Activated T-helper 1 cell treated with anti-CD3 and anti-CD28 coated beads, Interleukin-12 subunit alpha, Interleukin-12 subunit beta, Interleukin-2, Interleukin-4 antibody, amounts not matched to agents 30 ng/mL and 10 ng/mL and 1 ng/mL, durations not matched to agents 14 hours and 24 hours and 36 hours (primary cell): ENCODE measurements at regions not wholly inside any gene's neighbourhood (a gene's known extent, or its start where the extent isn't known, plus 50 kb on each side); places are given as distances from the start of the nearest gene placed in this dataset.
"Not testable (repeated sequence)": the region's sequence is repeated elsewhere in the genome, so short reads cannot be mapped to it uniquely, and the experiment has no call there.

ENCODE experiments used
- DNase-seq: peaks from one replicate; pipeline ENCODE4 v3.0.0; 2021; ENCODE audit warnings: low spot score
- H3K27ac Mint-ChIP-seq: one replicate; pipeline ENCODE4 v1.8.0; 2021; ENCODE audit warnings: mild to moderate bottlenecking, mixed read lengths
- H3K27me3 Mint-ChIP-seq: one replicate; pipeline ENCODE4 v1.8.0; 2022; ENCODE audit warnings: mild to moderate bottlenecking, moderate library complexity, mixed read lengths; ENCODE audit not compliant: insufficient read depth
- H3K36me3 Mint-ChIP-seq: one replicate; pipeline ENCODE4 v1.8.0; 2021; ENCODE audit warnings: low read depth, mixed read lengths
- H3K4me1 Mint-ChIP-seq: one replicate; pipeline ENCODE4 v1.8.0; 2021; ENCODE audit warnings: low read depth, mixed read lengths
- H3K4me3 Mint-ChIP-seq: one replicate; pipeline ENCODE4 v1.8.0; 2021; ENCODE audit warnings: mild to moderate bottlenecking, moderate library complexity, mixed read lengths
- H3K9me3 Mint-ChIP-seq: one replicate; pipeline ENCODE4 v1.8.0; 2021; ENCODE audit warnings: mixed read lengths
- intact Hi-C: fragments of 100-400 bp; cut with micrococcal nuclease; formaldehyde crosslinking; loops from one replicate; pipeline ENCODE4 v1.15.1; 2024

DNA sequence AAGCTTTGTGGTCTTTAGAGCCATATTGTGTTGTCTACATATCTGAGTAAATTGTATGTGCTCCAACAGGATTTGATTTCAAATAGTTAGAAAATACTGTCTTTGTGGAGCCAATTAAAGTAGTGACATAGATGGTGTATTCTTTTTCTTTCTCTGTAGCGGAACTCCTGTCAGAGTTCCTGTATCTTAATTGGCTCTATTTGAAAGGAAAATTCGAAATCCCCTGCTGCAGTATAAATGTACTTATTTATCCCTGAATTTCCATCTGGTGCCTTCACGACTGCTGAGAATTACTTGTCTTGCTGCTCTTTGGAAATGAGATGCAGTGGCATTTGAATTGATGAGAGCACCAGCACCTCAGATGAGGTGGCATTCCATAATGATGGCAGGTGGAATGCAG, 546.7 kb upstream of the SGCD start:
- intact Hi-C loops = no loop called here
- Mint-ChIP-seq H3K9me3 (no peaks in the 10 kb centered on the region), H3K36me3 (no peaks in the 10 kb centered on the region), H3K4me1 (no peaks in the 10 kb centered on the region), H3K4me3 (no peak overlapping the region), H3K27ac (no peak overlapping the region), H3K27me3 (peaks cover 2% of the 10 kb centered on the region)
- DNase-seq = no peak

DNA sequence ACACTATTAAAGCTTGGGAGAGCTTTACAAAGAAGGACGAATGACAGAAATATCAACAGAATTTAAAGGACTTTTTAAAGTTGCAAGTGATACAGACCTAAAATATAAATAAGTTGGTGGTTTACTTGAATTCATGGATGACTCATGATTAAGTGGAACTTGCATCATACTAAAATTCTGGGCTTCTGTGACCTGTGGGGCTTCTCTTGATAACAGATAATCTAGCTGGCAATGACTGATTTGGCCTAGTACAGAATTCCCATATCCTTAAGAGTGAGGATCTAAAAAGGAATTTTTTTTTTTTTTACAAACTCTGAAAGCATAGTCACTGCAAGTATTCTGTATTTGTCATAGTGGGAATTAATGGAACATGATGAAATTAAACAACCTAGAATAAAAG, 543.7 kb upstream of the SGCD start:
- H3K9me3 Mint-ChIP-seq = no peaks in the 10 kb centered on the region
- no peaks in the 10 kb centered on the region for H3K4me1 Mint-ChIP-seq

DNA sequence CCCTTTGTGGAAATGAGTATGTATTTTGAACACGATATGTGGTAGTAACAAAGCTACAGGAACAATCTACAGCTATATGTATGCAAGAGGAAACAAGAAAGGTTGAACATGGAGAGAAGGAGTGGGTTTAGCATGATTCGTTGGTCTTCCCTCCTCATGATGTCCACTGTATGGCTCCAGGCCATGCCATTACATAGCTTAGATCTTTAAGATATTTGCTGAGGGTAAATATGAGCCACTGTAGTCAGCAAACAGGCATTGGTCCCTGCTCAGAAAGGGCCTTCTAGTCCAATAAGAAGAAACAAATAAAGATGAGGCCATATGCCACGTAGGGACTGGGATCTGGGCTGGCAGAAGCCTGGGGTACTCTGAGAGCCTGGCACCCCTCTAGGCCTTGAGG, 543.2 kb upstream of the SGCD start:
- no peak for DNase-seq

More for the DNA sequence above, 543.7 kb upstream of the SGCD start:
- Mint-ChIP-seq H3K27ac (no peak overlapping the region), H3K36me3 (no peaks in the 10 kb centered on the region), H3K27me3 (no peaks in the 10 kb centered on the region), H3K4me3 (no peak overlapping the region)
- intact Hi-C loops = no loop called here
- no peak for DNase-seq

DNA sequence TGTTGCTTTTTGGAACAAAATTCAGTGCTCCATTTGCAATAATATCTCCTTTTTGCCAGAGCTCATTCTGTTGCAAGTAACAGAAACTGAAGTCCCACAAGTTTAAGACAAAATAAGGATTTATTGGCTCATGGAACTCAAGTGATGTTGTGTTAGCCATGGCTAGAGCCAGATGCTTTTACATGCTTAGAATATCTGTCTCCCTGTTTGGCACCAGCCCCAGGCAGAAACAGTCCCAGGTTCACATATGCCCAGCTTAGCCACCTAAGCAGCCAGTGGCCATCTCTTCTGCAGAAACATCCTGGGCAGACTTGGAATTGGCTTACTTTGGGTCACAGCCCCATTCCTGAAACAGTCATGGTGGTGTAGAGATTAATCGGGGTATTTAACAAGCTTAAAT, 540.9 kb upstream of the SGCD start:
- DNase-seq = no peak
- Mint-ChIP-seq H3K27ac (no peak overlapping the region), H3K36me3 (no peaks in the 10 kb centered on the region), H3K9me3 (no peaks in the 10 kb centered on the region), H3K4me1 (no peaks in the 10 kb centered on the region), H3K4me3 (no peak overlapping the region), H3K27me3 (no peaks in the 10 kb centered on the region)
- intact Hi-C loops = no loop called here

More for the DNA sequence above, 543.2 kb upstream of the SGCD start:
- Mint-ChIP-seq H3K9me3 (no peaks in the 10 kb centered on the region), H3K4me3 (no peak overlapping the region), H3K27me3 (no peaks in the 10 kb centered on the region), H3K36me3 (no peaks in the 10 kb centered on the region), H3K4me1 (no peaks in the 10 kb centered on the region), H3K27ac (no peak overlapping the region)
- intact Hi-C loops = no loop called here

DNA sequence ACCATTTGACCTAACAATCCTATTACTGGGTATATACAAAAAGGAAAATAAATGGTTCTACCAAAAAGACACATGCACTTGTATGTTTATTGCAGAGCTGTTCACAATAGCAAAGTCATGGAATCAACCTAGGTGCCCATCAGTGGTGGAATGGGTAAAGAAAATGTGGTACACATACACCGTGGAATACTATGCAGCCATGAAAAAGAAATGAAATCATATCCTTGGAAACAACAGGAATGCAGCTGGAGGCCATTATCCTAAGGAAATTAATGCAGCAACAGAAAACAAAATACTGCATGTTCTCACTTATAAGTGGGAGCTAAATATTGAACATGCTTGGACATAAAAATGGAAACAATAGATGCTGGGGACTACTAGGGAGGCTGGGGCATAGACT, 534.1 kb upstream of the SGCD start:
- intact Hi-C loops = no loop called here
- no peak for DNase-seq
- Mint-ChIP-seq H3K9me3 (peaks cover 24% of the 10 kb centered on the region), H3K4me1 (no peaks in the 10 kb centered on the region), H3K4me3 (no peak overlapping the region), H3K27ac (no peak overlapping the region), H3K36me3 (no peaks in the 10 kb centered on the region), H3K27me3 (no peaks in the 10 kb centered on the region)

DNA sequence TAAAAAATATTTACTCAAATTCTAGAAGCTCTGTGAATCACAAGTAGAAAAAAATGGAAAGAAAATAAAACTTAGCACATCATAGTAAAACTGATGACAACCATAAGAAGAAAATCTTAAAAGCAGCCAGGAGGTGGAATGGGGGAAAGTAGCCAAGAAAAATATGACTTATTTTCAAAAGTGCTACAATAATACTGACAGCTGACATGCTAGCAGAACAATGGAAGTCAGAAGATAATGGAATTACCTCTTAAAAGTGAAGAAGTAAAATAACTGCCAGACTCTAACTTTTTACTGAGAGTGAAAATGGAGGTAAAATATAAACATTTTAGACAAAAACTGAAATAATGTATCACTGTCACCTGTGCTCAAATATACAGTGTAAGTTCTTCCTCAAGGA, 532.2 kb upstream of the SGCD start:
- no peak overlapping the region for H3K27ac Mint-ChIP-seq
- intact Hi-C loops = no loop called here

DNA sequence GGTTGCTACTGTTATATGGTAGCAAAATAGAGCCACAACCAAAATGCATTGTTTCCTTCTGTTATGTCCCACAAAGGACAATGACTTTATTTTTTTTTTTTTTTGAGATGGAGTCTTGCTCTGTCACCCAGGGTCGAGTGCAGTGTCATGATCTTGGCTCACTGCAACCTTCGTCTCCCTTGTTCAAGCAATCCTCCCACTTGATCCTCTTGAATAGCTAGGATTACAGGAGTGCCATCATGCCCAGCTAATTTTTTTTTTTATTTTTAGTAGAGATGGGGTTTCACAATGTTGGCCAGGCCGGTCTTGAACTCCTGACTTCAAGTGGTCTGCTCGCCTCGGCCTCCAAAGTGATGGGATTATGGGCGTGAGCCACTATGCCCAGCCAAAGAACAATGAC, 527.7 kb upstream of the SGCD start:
- Mint-ChIP-seq H3K27me3 (no peaks in the 10 kb centered on the region), H3K36me3 (no peaks in the 10 kb centered on the region), H3K4me3 (no peak overlapping the region)

More for the DNA sequence above, 532.2 kb upstream of the SGCD start:
- Mint-ChIP-seq H3K9me3 (peaks cover 24% of the 10 kb centered on the region), H3K4me3 (no peak overlapping the region), H3K36me3 (no peaks in the 10 kb centered on the region), H3K27me3 (no peaks in the 10 kb centered on the region), H3K4me1 (no peaks in the 10 kb centered on the region)
- DNase-seq = no peak

DNA sequence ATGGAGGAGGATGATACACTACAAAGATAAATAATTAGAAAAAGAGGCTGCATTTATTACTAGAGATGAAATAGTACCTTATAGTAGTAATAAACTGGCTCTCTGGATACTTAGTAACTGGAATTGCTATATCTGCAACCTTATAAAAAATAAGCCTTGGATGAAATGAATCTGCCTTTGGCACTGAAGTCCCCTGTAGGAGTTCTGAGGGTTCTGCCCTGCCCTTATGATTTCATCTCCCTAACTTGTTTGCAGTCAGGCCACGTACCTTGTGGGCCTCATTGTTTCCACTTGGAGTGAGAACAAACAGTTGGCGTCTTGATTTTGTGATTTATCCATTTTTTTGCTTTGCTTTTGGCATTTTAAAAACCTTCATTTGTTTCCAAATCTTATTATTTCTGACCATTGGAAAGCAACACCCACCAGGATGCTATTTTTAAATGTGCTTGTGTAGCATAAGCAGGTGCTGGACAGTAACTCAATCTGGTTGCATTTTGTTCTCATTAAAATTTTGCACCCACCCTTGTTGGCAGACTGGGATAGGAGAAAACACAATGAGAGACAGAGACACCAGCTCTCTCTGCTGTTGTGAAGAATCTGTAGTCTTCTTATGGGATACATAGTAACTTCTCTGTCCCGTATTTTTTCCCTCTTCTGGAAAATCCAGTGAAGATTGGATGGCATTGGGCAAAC, 518.9 kb upstream of the SGCD start:
- no peak overlapping the region for H3K4me3 Mint-ChIP-seq
- no peaks in the 10 kb centered on the region for H3K27me3 Mint-ChIP-seq
- H3K36me3 Mint-ChIP-seq = no peaks in the 10 kb centered on the region
- H3K9me3 Mint-ChIP-seq = no peaks in the 10 kb centered on the region
- no peaks in the 10 kb centered on the region for H3K4me1 Mint-ChIP-seq
- no peak for DNase-seq
- intact Hi-C loops = no loop called here
- H3K27ac Mint-ChIP-seq = no peak overlapping the region

More for the DNA sequence above, 527.7 kb upstream of the SGCD start:
- Mint-ChIP-seq H3K4me1 (no peaks in the 10 kb centered on the region), H3K27ac (no peak overlapping the region), H3K9me3 (peaks cover 10% of the 10 kb centered on the region)
- intact Hi-C loops = no loop called here
- no peak for DNase-seq

DNA sequence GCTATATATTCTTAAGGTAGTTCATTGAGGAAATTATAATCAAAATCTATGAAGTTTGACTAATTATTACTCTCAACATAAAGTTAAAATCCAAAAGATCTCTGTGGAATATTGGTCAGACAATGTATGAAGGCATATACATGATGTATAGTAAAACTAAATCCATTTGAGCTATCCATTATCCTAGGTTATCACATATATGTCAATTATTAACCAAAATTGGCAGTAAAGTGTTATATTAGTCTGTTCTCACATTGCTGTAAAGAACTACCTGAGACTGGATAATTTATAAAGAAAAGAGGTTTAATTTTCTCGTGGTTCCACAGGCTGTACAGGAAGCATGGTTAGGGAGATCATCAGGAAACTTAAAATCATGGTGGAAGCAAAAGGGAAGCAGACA, 511.7 kb upstream of the SGCD start:
- H3K27ac Mint-ChIP-seq = no peak overlapping the region
- no peaks in the 10 kb centered on the region for H3K4me1 Mint-ChIP-seq
- H3K36me3 Mint-ChIP-seq = no peaks in the 10 kb centered on the region
- no peaks in the 10 kb centered on the region for H3K27me3 Mint-ChIP-seq
- no peak for DNase-seq
- intact Hi-C loops = no loop called here
- H3K9me3 Mint-ChIP-seq = no peaks in the 10 kb centered on the region
- H3K4me3 Mint-ChIP-seq = no peak overlapping the region

DNA sequence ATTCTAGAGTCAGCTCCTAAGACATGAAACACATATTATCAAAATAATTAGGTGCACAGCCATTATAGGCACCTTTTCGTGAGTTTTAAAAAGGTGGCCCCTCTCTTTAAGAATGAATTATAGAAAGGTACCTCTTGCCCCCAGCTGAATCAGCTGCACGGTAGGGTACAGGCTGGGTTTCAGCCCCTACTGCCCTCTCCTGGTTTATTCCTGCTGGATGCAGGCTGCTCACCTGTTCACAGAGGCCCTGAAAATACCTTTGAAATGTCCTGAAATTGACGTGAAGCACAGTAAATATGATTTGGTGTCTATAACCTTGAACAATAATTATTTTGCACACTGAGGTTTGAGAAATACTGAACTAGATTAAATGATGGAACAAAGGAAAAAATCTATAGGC, 504.8 kb upstream of the SGCD start:
- intact Hi-C loops = no loop called here

DNA sequence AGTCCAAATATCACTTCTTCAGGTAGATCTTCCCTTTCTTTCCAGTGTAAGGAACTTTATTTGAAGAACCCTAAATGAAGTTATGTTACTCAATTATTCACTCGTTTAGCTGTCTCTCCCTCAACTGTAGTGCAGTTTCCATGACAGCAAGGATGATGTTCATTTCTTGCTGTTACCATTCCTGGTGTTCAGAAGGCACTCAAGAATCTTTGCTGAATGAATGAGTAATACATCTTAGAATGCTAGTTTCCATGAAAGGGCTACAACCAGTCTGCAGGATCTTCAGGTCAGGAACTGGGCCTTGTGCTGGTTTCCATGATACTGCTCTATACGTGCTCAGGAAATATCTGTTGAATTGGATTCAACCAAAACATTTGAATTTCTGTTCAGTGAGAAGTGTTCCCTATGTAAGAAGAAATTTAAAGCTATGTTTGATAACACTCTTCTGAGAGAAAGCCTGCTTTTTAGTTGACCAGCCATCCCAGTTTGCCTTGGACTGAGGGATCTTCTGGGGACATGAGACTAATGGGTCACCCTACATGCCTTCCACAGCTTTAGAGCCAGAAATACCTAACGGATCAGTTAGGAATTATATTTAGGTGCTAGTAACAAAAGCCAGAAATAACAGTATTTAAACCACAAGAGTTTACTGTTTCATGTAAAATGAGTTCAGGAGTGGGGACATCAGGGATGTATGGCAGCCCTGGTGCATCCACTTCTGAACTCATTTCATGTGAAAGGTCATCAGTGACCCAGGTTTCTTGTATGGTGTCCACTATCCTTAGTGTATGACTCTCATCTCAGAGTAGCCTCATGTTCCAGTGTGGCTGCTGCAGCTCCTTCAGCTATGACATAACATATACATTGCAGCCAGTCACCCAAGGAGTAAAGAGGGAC, 500.1 kb upstream of the SGCD start:
- H3K36me3 Mint-ChIP-seq = no peaks in the 10 kb centered on the region
- H3K4me3 Mint-ChIP-seq = no peak overlapping the region
- no peak for DNase-seq
- H3K4me1 Mint-ChIP-seq = no peaks in the 10 kb centered on the region
- intact Hi-C loops = no loop called here
- no peak overlapping the region for H3K27ac Mint-ChIP-seq
- H3K27me3 Mint-ChIP-seq = no peaks in the 10 kb centered on the region
- no peaks in the 10 kb centered on the region for H3K9me3 Mint-ChIP-seq

More for the DNA sequence above, 504.8 kb upstream of the SGCD start:
- H3K27ac Mint-ChIP-seq = no peak overlapping the region
- no peak overlapping the region for H3K4me3 Mint-ChIP-seq
- no peaks in the 10 kb centered on the region for H3K27me3 Mint-ChIP-seq
- no peaks in the 10 kb centered on the region for H3K36me3 Mint-ChIP-seq
- no peaks in the 10 kb centered on the region for H3K9me3 Mint-ChIP-seq
- H3K4me1 Mint-ChIP-seq = no peaks in the 10 kb centered on the region
- no peak for DNase-seq

DNA sequence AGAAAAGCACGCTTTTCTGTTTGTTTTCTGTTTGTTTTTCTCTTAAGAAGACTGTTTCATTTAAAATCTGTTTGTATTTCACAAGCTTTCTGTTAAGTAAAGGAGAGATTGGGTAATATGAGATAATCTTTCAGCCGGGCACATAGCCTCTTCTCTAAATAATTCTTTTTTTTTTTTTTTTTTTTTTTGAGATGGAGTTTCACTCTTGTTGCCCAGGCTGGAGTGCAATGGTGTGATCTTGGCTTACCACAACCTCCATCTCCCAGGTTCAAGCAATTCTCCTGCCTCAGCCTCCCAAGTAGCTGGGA, 499.5 kb upstream of the SGCD start:
- H3K36me3 Mint-ChIP-seq, H3K4me1 Mint-ChIP-seq, H3K27me3 Mint-ChIP-seq, H3K27ac Mint-ChIP-seq, intact Hi-C loops, DNase-seq, H3K9me3 Mint-ChIP-seq, H3K4me3 Mint-ChIP-seq: not testable (repeated sequence)

DNA sequence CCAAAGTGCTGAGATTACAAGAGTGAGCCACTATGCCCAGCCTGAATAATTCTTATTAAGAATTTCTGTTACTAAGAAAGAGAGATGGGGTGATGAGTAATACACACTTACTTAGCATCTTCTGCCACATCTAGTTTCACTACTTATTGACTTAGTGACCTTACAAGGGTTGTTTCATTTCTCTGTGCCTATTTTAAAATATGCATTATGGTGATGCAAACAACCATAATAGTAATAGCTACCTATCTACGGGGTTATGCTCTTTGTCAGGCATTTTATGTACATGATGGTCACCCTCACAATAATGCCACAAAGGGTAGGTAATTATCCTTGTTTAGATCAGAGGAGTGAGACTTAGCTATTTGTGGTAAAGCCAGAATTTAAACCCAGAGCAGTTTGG, 499.0 kb upstream of the SGCD start:
- Mint-ChIP-seq H3K4me1 (no peaks in the 10 kb centered on the region), H3K27ac (no peak overlapping the region), H3K27me3 (no peaks in the 10 kb centered on the region), H3K9me3 (no peaks in the 10 kb centered on the region), H3K4me3 (no peak overlapping the region), H3K36me3 (no peaks in the 10 kb centered on the region)
- intact Hi-C loops = no loop called here
- DNase-seq = no peak
